ENCODE measurements at regions not wholly inside any gene's neighbourhood (a gene's known extent, or its start where the extent isn't known, plus 50 kb on each side); places are given as distances from the start of the nearest gene placed in this dataset.

GRCh38 chr2:143899987-143900386 lies 619.9 kb downstream of the ZEB2 start:
- H3K27ac Mint-ChIP-seq (ENCODE audit: unreplicated experiment) = no peak overlapping the region
- no peak for DNase-seq (ENCODE audit: low read depth, low spot score)
- TF ChIP-seq CTCF (conservative IDR thresholded peaks at IDR 0.05) = no peak
- H3K4me3 Mint-ChIP-seq = no peak overlapping the region
- no peaks in the 10 kb centered on the region for H3K4me1 Mint-ChIP-seq
- H3K9me3 Mint-ChIP-seq = peaks cover 9% of the 10 kb centered on the region
- H3K27me3 Mint-ChIP-seq (ENCODE audit: low read depth) = no peaks in the 10 kb centered on the region
- no peaks in the 10 kb centered on the region for H3K36me3 Mint-ChIP-seq (ENCODE audit: low read depth)

- no peak for DNase-seq (ENCODE audit: low read depth, low spot score)
- Mint-ChIP-seq H3K36me3 (ENCODE audit: low read depth) (no peaks in the 10 kb centered on the region), H3K27ac (ENCODE audit: unreplicated experiment) (peak overlapping the region; percentile 1), H3K27me3 (ENCODE audit: low read depth) (no peaks in the 10 kb centered on the region), H3K4me3 (no peak overlapping the region), H3K4me1 (peaks cover 34% of the 10 kb centered on the region), H3K9me3 (peaks cover 2% of the 10 kb centered on the region)
- TF ChIP-seq CTCF (conservative IDR thresholded peaks at IDR 0.05) = no peak
Measured at GRCh38 chr2:143893371-143893770, 626.5 kb downstream of the ZEB2 start.

- H3K9me3 Mint-ChIP-seq = peaks cover 2% of the 10 kb centered on the region
- H3K4me3 Mint-ChIP-seq = no peak overlapping the region
- no peaks in the 10 kb centered on the region for H3K27me3 Mint-ChIP-seq (ENCODE audit: low read depth)
- peak; percentile 8 for DNase-seq (ENCODE audit: low read depth, low spot score)
- H3K4me1 Mint-ChIP-seq = peaks cover 34% of the 10 kb centered on the region
- no peak overlapping the region for H3K27ac Mint-ChIP-seq (ENCODE audit: unreplicated experiment)
- no peaks in the 10 kb centered on the region for H3K36me3 Mint-ChIP-seq (ENCODE audit: low read depth)
- no peak for TF ChIP-seq CTCF (conservative IDR thresholded peaks at IDR 0.05)
Measured at GRCh38 chr2:143891879-143892308, 628.0 kb downstream of the ZEB2 start.

DNA sequence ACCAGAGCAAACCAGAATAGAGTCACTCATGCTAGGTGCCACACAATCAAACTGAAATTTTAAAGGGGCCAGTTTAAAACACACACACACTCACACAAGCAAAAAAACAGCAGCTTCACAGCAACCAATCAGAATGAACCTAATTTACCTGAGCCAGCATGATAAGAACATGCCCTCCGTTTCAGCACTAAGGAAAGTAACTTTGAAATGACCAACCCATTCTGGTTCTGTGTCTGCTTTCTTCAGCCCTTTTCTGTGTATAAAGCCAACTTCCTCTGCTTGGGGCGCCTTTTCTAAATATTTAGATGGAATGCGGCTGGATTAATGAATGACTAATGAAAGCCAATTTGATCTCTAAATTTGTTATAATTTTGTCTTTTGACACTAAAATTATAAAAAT lies 629.1 kb downstream of the ZEB2 start:
- peaks cover under 1% of the 10 kb centered on the region for H3K9me3 Mint-ChIP-seq
- H3K4me3 Mint-ChIP-seq = no peak overlapping the region
- no peaks in the 10 kb centered on the region for H3K27me3 Mint-ChIP-seq (ENCODE audit: low read depth)
- DNase-seq (ENCODE audit: low read depth, low spot score) = no peak
- H3K4me1 Mint-ChIP-seq = peaks cover 34% of the 10 kb centered on the region
- no peak overlapping the region for H3K27ac Mint-ChIP-seq (ENCODE audit: unreplicated experiment)
- H3K36me3 Mint-ChIP-seq (ENCODE audit: low read depth) = no peaks in the 10 kb centered on the region
- TF ChIP-seq CTCF (conservative IDR thresholded peaks at IDR 0.05) = no peak

GRCh38 chr2:143889216-143889615 lies 630.7 kb downstream of the ZEB2 start:
- Mint-ChIP-seq H3K36me3 (ENCODE audit: low read depth) (no peaks in the 10 kb centered on the region), H3K9me3 (peaks cover 2% of the 10 kb centered on the region), H3K27ac (ENCODE audit: unreplicated experiment) (no peak overlapping the region), H3K4me3 (no peak overlapping the region), H3K27me3 (ENCODE audit: low read depth) (no peaks in the 10 kb centered on the region), H3K4me1 (peaks cover 34% of the 10 kb centered on the region)
- no peak for TF ChIP-seq CTCF (conservative IDR thresholded peaks at IDR 0.05)
- no peak for DNase-seq (ENCODE audit: low read depth, low spot score)

GRCh38 chr2:143885461-143885860 lies 634.5 kb downstream of the ZEB2 start:
- no peak for TF ChIP-seq CTCF (conservative IDR thresholded peaks at IDR 0.05)
- Mint-ChIP-seq H3K27me3 (ENCODE audit: low read depth) (no peaks in the 10 kb centered on the region), H3K4me3 (no peak overlapping the region), H3K27ac (ENCODE audit: unreplicated experiment) (no peak overlapping the region), H3K9me3 (peaks cover 2% of the 10 kb centered on the region), H3K4me1 (peaks cover 4% of the 10 kb centered on the region), H3K36me3 (ENCODE audit: low read depth) (no peaks in the 10 kb centered on the region)
- DNase-seq (ENCODE audit: low read depth, low spot score) = no peak

All from neural crest cell (in vitro differentiated cells).